ENCODE measurements at regions not wholly inside any gene's neighbourhood (a gene's known extent, or its start where the extent isn't known, plus 50 kb on each side); places are given as distances from the start of the nearest gene placed in this dataset.

- H3K4me3 ChIP-seq (ENCODE audit: low read length) = no peak overlapping the region
Measured at GRCh38 chr2:156787517-156787916, 351.3 kb downstream of the GPD2 start.

DNA sequence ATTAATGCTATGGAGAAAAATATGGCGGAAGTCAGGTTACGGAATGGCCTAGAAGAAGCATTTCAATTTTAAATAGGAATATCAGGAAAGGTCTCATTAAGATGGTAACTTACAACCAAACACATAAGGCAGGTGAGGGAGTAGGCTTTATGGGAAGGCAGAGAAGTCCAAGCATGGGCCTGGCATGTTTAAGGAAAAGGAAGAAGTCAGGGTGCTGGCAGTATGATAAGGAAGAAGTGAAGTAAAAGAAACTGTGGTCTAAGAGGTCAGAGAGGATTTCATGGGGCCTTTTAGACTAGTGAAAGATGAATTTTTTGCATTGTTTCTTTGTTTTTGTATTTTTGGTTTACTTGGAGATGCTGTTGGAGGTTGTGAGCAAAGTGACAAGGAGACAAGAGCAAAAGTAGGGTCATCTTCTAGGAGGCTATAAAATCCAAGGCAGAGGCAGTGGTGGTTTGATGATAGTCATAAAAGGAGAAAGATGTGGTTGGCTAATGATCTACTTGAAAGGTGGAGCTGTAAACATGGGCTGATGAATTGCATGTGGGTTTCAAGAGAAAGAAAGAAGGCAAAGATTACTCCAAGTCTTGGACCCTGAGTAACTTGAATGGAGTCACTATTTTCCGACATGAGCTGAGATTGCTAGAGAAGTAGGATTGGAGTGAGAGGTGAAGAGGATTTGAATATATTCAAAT is 354.3 kb downstream of the GPD2 start:
- H3K36me3 ChIP-seq (ENCODE audit: control insufficient read depth, low read length) = no peaks in the 10 kb centered on the region
- TF ChIP-seq, protein P1, sequence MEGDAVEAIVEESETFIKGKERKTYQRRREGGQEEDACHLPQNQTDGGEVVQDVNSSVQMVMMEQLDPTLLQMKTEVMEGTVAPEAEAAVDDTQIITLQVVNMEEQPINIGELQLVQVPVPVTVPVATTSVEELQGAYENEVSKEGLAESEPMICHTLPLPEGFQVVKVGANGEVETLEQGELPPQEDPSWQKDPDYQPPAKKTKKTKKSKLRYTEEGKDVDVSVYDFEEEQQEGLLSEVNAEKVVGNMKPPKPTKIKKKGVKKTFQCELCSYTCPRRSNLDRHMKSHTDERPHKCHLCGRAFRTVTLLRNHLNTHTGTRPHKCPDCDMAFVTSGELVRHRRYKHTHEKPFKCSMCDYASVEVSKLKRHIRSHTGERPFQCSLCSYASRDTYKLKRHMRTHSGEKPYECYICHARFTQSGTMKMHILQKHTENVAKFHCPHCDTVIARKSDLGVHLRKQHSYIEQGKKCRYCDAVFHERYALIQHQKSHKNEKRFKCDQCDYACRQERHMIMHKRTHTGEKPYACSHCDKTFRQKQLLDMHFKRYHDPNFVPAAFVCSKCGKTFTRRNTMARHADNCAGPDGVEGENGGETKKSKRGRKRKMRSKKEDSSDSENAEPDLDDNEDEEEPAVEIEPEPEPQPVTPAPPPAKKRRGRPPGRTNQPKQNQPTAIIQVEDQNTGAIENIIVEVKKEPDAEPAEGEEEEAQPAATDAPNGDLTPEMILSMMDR (IDR thresholded peaks at IDR 0.05; ENCODE audit: low read depth, low read length, poor library complexity, severe bottlenecking) = no peak
- TF ChIP-seq EZH2phosphoT487 (IDR thresholded peaks at IDR 0.05; ENCODE audit: borderline replicate concordance, low read length) = no peak

More at GRCh38 chr2:156787517-156787916, 351.3 kb downstream of the GPD2 start:
- Histone ChIP-seq H3K27ac (ENCODE audit: low read depth, low read length) (no peak overlapping the region), H3F3A (ENCODE audit: control insufficient read depth, insufficient read depth) (no peaks in the 10 kb centered on the region), H4K20me1 (ENCODE audit: control insufficient read depth, insufficient read depth, low read depth, low read length) (no peaks in the 10 kb centered on the region), H3K9me3 (ENCODE audit: control insufficient read depth, insufficient read depth, low read length) (no peaks in the 10 kb centered on the region), H3K9me2 (replicated peaks; ENCODE audit: control insufficient read depth, low read length) (no peaks in the 10 kb centered on the region), H3K27me3 (ENCODE audit: control insufficient read depth, low read length) (no peaks in the 10 kb centered on the region), H3K36me3 (ENCODE audit: control insufficient read depth, low read length) (no peaks in the 10 kb centered on the region), H3K79me2 (ENCODE audit: control insufficient read depth, low read length) (no peaks in the 10 kb centered on the region), H3K4me1 (ENCODE audit: control insufficient read depth, low read length) (no peaks in the 10 kb centered on the region), H3K4me2 (ENCODE audit: low read length) (no peak overlapping the region)
- TF ChIP-seq, protein P1 (IDR thresholded peaks at IDR 0.05; ENCODE audit: low read depth, low read length, poor library complexity, severe bottlenecking) = no peak
- no peak for TF ChIP-seq EZH2phosphoT487 (IDR thresholded peaks at IDR 0.05; ENCODE audit: borderline replicate concordance, low read length)

DNA sequence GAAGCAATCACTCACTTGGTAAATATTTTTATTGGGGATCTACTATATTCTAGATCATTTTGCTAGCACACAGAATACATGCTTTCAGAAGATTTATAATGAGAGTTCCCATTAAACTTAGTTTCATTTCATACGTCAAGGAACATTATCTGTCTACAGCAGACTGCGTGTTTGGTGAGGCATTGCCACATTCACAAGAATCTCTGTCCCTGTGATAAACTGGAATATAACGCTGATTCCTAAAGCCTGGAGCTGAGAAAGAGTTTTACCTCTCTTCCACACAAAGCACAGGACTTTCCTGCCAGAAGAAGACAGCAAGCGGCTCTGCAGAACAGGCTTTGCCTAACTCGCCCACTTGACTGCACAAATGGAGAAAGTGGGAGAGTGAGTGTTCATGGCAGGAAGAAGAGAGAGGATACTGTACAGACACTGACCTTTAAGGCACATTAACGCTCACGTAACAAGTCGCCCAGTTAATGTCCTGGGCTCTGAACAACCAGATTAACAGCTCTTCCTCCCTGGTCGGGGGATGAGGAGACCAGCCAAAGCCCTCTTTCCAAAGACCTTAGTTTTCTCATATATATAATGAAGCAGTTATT is 356.2 kb downstream of the GPD2 start:
- Histone ChIP-seq H3K27me3 (ENCODE audit: control insufficient read depth, low read length) (no peaks in the 10 kb centered on the region), H3K4me3 (ENCODE audit: low read length) (no peak overlapping the region), H4K20me1 (ENCODE audit: control insufficient read depth, insufficient read depth, low read depth, low read length) (no peaks in the 10 kb centered on the region), H3K79me2 (ENCODE audit: control insufficient read depth, low read length) (no peaks in the 10 kb centered on the region), H3F3A (ENCODE audit: control insufficient read depth, insufficient read depth) (no peaks in the 10 kb centered on the region), H3K4me2 (ENCODE audit: low read length) (no peak overlapping the region), H3K36me3 (ENCODE audit: control insufficient read depth, low read length) (no peaks in the 10 kb centered on the region), H3K4me1 (ENCODE audit: control insufficient read depth, low read length) (no peaks in the 10 kb centered on the region), H3K9me2 (replicated peaks; ENCODE audit: control insufficient read depth, low read length) (no peaks in the 10 kb centered on the region), H3K27ac (ENCODE audit: low read depth, low read length) (no peak overlapping the region), H3K9me3 (ENCODE audit: control insufficient read depth, insufficient read depth, low read length) (no peaks in the 10 kb centered on the region)
- TF ChIP-seq, protein P1 (IDR thresholded peaks at IDR 0.05; ENCODE audit: low read depth, low read length, poor library complexity, severe bottlenecking) = no peak
- TF ChIP-seq EZH2phosphoT487 (IDR thresholded peaks at IDR 0.05; ENCODE audit: borderline replicate concordance, low read length) = no peak

More for the DNA sequence above, 354.3 kb downstream of the GPD2 start:
- Histone ChIP-seq H3K9me2 (replicated peaks; ENCODE audit: control insufficient read depth, low read length) (no peaks in the 10 kb centered on the region), H3K79me2 (ENCODE audit: control insufficient read depth, low read length) (no peaks in the 10 kb centered on the region), H3K27ac (ENCODE audit: low read depth, low read length) (no peak overlapping the region), H3K27me3 (ENCODE audit: control insufficient read depth, low read length) (no peaks in the 10 kb centered on the region), H3K4me1 (ENCODE audit: control insufficient read depth, low read length) (no peaks in the 10 kb centered on the region), H3K4me2 (ENCODE audit: low read length) (no peak overlapping the region), H3K9me3 (ENCODE audit: control insufficient read depth, insufficient read depth, low read length) (no peaks in the 10 kb centered on the region), H3K4me3 (ENCODE audit: low read length) (no peak overlapping the region), H4K20me1 (ENCODE audit: control insufficient read depth, insufficient read depth, low read depth, low read length) (no peaks in the 10 kb centered on the region), H3F3A (ENCODE audit: control insufficient read depth, insufficient read depth) (no peaks in the 10 kb centered on the region)

All from DOHH2 (cell line).